ENCODE measurements at regions not wholly inside any gene's neighbourhood (a gene's known extent, or its start where the extent isn't known, plus 50 kb on each side); places are given as distances from the start of the nearest gene placed in this dataset.

GRCh38 chr19:5228490-5228889, 112.1 kb downstream of the PTPRS start:
- DNase-seq (ENCODE audit: low read depth, low spot score), result no peak
- no peak for TF ChIP-seq CTCF (IDR thresholded peaks at IDR 0.05; ENCODE audit: insufficient read depth, low read length, missing control alignments)
- POLR2A ChIA-PET, result no interaction called here
- CTCF ChIA-PET, result no interaction called here
- no peak overlapping the region for H3K4me3 ChIP-seq (ENCODE audit: low read depth, low read length)

- H3K4me3 ChIP-seq (ENCODE audit: low read depth, low read length), result no peak overlapping the region
- ChIA-PET CTCF (interaction anchor here (0.6 to 2.5 kb wide), 4 partner anchors 9 to 110 kb away, joined by 3 to 15 read pairs (median 4); no protein-coding TSS in a partner anchor), POLR2A (interaction anchor here (0.5 kb wide), 1 partner anchor 1057 kb away, joined by 3 read pairs; no protein-coding TSS in a partner anchor)
- peak; percentile 56 for TF ChIP-seq CTCF (IDR thresholded peaks at IDR 0.05; ENCODE audit: insufficient read depth, low read length, missing control alignments)
- DNase-seq (ENCODE audit: low read depth, low spot score), result no peak
Measured at GRCh38 chr19:5225486-5226345, 114.9 kb downstream of the PTPRS start.

- no peak for DNase-seq (ENCODE audit: low read depth, low spot score)
- no peak for TF ChIP-seq CTCF (IDR thresholded peaks at IDR 0.05; ENCODE audit: insufficient read depth, low read length, missing control alignments)
- ChIA-PET CTCF (interaction anchor here (2.5 kb wide), 1 partner anchor 8 kb away, joined by 15 read pairs; no protein-coding TSS in a partner anchor), POLR2A (no interaction called here)
- no peak overlapping the region for H3K4me3 ChIP-seq (ENCODE audit: low read depth, low read length)
Measured at GRCh38 chr19:5224480-5224879, 116.1 kb downstream of the PTPRS start.

GRCh38 chr19:5222821-5223321, 117.7 kb downstream of the PTPRS start:
- TF ChIP-seq CTCF (IDR thresholded peaks at IDR 0.05; ENCODE audit: insufficient read depth, low read length, missing control alignments), result no peak
- ChIA-PET POLR2A (no interaction called here), CTCF (no interaction called here)
- no peak overlapping the region for H3K4me3 ChIP-seq (ENCODE audit: low read depth, low read length)
- DNase-seq (ENCODE audit: low read depth, low spot score), result no peak

- no peak overlapping the region for H3K4me3 ChIP-seq (ENCODE audit: low read depth, low read length)
- DNase-seq (ENCODE audit: low read depth, low spot score), result no peak
- no peak for TF ChIP-seq CTCF (IDR thresholded peaks at IDR 0.05; ENCODE audit: insufficient read depth, low read length, missing control alignments)
- POLR2A ChIA-PET, result no interaction called here
- CTCF ChIA-PET, result no interaction called here
Measured at GRCh38 chr19:5222178-5222577, 118.4 kb downstream of the PTPRS start.

GRCh38 chr19:5220866-5221265, 119.7 kb downstream of the PTPRS start:
- CTCF ChIA-PET, result interaction anchor here (0.7 to 1.2 kb wide), 2 partner anchors 12 to 172 kb away, joined by 3 to 5 read pairs; no protein-coding TSS in a partner anchor
- no peak for TF ChIP-seq CTCF (IDR thresholded peaks at IDR 0.05; ENCODE audit: insufficient read depth, low read length, missing control alignments)
- POLR2A ChIA-PET, result no interaction called here
- H3K4me3 ChIP-seq (ENCODE audit: low read depth, low read length), result no peak overlapping the region
- no peak for DNase-seq (ENCODE audit: low read depth, low spot score)
